SHP77 treated with DMSO at 0.1 percent for 48 hours (cell line): ENCODE measurements at regions not wholly inside any gene's neighbourhood (a gene's known extent, or its start where the extent isn't known, plus 50 kb on each side); places are given as distances from the start of the nearest gene placed in this dataset.
A peak's percentile ranks its signal among the peaks of the same experiment; 100 is the strongest.
"Not testable (repeated sequence)": the region's sequence is repeated elsewhere in the genome, so short reads cannot be mapped to it uniquely, and the experiment has no call there.

ENCODE experiments used
- DNase-seq: peaks from one replicate; lab custom pipeline; 2025; lab: John Stamatoyannopoulos, UW

GRCh38 chr7:91568138-91568537 lies 303.9 kb downstream of the FZD1 start:
- no peak for DNase-seq

GRCh38 chr7:91569728-91570457 lies 305.7 kb downstream of the FZD1 start:
- DNase-seq, result peak; percentile 17

- no peak for DNase-seq
These were observed 306.3 kb downstream of the FZD1 start for GRCh38 chr7:91570560-91570959.

GRCh38 chr7:91571601-91572000 lies 307.4 kb downstream of the FZD1 start:
- no peak for DNase-seq

GRCh38 chr7:91573405-91573804 lies 307.1 kb downstream of the MTERF1 start:
- no peak for DNase-seq

- not testable (repeated sequence) for DNase-seq
These were observed 304.0 kb downstream of the MTERF1 start for GRCh38 chr7:91576459-91576858.

GRCh38 chr7:91579837-91580236 lies 300.7 kb downstream of the MTERF1 start:
- no peak for DNase-seq

- DNase-seq, result no peak
These were observed 297.6 kb downstream of the MTERF1 start for GRCh38 chr7:91582799-91583477.

- no peak for DNase-seq
These were observed 284.2 kb downstream of the MTERF1 start for GRCh38 chr7:91596287-91596686.

- no peak for DNase-seq
These were observed 281.7 kb downstream of the MTERF1 start for GRCh38 chr7:91598791-91599190.

GRCh38 chr7:91600112-91600511 lies 280.4 kb downstream of the MTERF1 start:
- no peak for DNase-seq

GRCh38 chr7:91603707-91604106 lies 276.8 kb downstream of the MTERF1 start:
- DNase-seq, result no peak

- DNase-seq, result no peak
These were observed 271.9 kb downstream of the MTERF1 start for GRCh38 chr7:91608606-91609005.

- no peak for DNase-seq
These were observed 271.0 kb downstream of the MTERF1 start for GRCh38 chr7:91609525-91609924.

GRCh38 chr7:91614431-91614830 lies 266.1 kb downstream of the MTERF1 start:
- no peak for DNase-seq

- DNase-seq, result no peak
These were observed 261.4 kb downstream of the MTERF1 start for GRCh38 chr7:91618776-91619765.

GRCh38 chr7:91620827-91621226 lies 259.7 kb downstream of the MTERF1 start:
- no peak for DNase-seq

GRCh38 chr7:91627324-91627723 lies 253.2 kb downstream of the MTERF1 start:
- DNase-seq, result not testable (repeated sequence)

GRCh38 chr7:91628742-91629141 lies 251.8 kb downstream of the MTERF1 start:
- DNase-seq, result no peak

- no peak for DNase-seq
These were observed 249.7 kb downstream of the MTERF1 start for GRCh38 chr7:91630581-91631380.

- DNase-seq, result no peak
These were observed 248.1 kb downstream of the MTERF1 start for GRCh38 chr7:91632234-91632940.
